CD4-positive, alpha-beta T cell treated with Interleukin-17A for 1 hour (primary cell): ENCODE measurements at regions not wholly inside any gene's neighbourhood (a gene's known extent, or its start where the extent isn't known, plus 50 kb on each side); places are given as distances from the start of the nearest gene placed in this dataset.

Source experiments
- DNase-seq: peaks from one replicate; pipeline ENCODE4 v3.0.0-alpha.2; 2020

DNA sequence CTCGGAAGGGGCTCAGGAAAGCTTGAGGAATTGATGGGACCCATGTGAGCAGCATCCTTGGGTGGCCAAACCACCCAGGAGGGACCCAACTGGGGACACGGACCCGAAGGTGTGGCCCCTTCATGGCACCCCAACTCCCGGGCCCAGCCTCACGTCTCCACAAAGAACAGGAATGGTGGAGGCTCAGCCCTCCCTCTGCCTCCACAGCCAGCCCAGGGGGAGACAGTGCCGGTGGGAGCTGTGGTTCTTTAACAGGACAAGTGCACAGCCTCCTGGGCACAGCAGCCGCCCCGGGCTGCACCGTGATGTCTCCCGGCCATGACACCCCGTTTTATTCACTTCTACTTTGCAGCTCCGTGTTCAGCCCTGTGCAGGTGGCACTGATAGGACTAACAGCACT is 587.2 kb downstream of the BRD1 start:
- DNase-seq = no peak

GRCh38 chr22:49240016-49240380 is 587.7 kb downstream of the BRD1 start:
- no peak for DNase-seq

DNA sequence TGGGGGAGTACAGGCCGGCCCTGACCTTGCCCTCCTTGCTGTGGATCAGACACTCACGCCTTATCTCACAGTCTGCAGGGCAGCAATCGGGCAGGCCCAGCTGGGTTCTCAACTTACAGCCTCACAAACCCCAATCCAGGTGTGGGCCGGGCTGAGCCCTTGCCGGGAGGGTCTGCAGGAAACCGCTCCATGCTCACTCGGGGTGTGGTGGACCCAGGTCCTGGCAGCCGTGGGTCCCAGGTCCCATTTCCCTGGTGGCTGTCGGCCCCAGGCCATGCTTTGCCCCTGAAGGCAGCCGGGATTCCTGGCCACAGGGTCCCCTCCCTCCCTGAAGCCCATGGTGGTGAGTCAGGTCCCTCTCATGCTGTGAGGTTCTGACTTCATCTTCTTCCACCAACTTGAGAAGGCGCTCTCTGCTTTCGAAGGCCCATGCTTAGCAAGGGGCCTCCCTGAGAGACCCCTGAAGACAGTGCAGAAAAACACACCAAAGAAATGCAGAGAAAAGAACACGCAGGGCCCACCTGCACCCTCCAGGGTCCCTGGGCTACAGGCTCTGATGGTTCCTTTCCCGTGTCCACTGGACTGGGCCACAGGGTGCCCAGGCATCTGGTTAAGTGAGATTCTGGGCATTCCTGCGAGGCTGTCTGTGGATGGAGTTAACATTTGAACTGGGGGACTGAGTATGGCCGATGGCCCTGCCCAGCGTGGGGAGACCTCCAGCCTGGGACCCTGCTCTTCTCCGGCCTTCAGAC is 588.2 kb downstream of the BRD1 start:
- DNase-seq = no peak

GRCh38 chr22:49238181-49239141 is 589.2 kb downstream of the BRD1 start:
- no peak for DNase-seq

- no peak for DNase-seq
Observed at GRCh38 chr22:49237703-49238102, 590.0 kb downstream of the BRD1 start.

GRCh38 chr22:49237279-49237678 is 590.4 kb downstream of the BRD1 start:
- no peak for DNase-seq

GRCh38 chr22:49236541-49237075 is 591.1 kb downstream of the BRD1 start:
- no peak for DNase-seq

DNA sequence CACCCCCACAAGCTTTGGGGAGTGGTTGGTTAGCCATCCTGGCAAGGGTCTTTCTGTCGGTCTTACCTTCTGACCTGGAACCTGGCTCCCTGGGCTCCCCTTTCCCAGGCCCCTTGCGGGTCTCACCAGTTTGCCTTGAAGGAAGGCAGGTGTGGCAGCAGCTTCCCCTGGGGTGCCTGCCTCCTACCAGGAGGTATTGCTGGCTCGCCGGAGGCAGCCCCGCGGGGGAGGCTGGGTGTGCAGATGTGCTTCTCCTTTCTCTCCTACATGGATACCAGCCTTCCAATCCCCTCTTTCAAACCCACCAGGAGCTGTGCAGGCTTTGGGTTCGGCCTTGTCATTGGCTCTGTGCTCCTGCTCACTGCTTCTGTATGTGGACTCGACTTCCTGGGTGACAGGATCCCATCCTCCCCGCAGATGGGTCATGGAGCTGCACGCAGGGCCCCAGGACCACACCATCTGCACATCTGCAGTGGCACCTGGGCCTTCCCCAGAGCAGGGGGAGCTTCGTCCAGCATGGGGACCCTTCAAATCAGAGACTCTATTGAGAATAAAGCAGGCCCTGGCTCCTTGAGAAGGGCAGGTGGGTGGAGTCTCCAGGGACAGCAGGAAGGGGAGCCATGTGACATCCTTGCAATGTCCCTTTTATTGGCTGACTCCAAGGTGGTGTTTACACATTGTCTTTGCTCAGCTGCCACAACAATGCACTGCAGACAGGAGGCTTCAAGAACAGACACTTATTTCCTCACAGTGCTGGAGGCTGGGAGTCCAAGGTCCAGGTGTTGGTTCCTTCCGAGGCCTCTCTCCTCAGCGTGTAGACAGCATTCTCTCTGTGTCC is 592.0 kb downstream of the BRD1 start:
- no peak for DNase-seq

DNA sequence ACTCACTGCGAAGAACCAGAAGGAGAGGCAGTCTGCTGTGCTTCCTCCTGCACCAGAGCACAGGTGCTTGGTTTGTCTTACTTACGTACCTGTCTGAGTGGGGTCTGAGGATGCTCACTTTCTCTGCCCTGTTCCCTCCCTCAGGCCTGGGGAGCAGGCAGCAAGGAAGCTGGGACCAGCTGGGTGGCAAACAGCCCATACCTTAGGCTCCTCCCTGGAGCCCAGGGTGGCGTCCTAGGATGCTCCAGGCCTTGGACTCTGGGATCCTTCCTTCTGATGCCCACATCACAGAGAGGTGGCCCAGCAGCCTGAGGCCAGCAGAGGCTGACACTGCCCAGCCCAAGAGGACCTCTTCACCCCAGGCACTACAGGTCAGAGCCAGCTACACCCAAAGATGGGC is 593.2 kb downstream of the BRD1 start:
- DNase-seq = no peak

DNA sequence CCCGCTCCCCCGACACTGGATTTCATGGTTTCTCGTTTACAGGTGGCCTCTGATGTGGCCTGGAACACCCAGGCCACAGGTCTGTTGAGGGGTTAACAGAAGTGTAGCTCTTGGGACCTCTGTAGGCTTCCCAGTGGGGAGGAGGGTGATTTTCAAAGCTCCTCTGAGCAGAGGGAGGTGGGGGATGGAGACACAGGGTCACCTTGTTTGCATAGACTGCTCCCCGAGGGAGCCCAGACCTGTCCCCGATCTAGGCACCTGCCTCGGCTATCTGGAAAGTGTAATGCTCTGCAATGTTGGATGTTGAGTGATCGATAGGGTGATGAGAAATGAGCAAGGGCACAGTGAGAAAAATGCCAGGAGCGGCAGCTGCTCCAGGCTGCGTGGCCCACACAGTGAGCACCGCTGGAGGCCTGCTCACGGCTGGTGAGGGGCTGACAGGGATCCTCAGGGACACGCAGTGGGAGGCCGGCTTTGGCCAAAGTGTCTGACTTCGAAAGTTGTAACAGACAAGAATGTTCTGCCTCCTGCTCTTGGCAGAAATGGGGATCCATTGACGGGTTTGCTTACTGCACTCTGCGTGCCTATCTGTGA is 594.1 kb downstream of the BRD1 start:
- no peak for DNase-seq

DNA sequence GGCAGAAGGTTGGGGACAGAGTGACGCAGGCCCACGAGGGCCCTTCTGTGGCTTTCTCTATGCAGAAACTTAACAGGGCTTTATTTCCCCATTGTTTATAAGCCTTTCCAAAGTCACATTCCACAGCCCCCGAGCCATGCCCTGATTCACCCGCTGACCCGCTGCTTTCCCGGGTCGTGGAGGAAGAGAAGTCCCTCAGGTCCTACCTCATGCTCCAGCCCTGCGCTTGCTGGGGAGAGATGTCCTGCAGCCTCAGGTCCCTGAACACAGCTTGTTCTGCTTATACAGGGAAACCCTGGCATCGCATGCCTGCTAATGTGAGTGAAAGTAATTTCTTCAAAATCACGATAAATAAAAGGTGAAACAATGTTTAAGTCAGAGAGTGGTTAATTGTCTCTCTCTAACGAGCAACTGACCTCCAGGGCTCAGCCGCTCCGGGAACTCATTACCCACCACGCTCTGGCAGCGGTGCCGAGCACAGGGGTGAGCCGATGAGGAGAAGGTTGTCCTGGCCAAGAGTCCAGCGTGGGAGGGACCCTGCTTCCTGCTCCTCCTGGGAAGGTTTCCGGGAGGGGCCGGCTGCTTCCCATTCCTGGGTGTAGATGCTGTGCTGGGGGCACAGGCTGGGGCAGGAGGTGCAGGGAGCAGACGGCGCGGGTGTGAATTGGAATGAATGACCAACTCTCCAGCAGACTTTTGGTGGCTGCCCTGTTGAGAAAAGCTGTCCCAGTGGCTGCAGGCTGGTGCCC is 595.2 kb downstream of the BRD1 start:
- no peak for DNase-seq

DNA sequence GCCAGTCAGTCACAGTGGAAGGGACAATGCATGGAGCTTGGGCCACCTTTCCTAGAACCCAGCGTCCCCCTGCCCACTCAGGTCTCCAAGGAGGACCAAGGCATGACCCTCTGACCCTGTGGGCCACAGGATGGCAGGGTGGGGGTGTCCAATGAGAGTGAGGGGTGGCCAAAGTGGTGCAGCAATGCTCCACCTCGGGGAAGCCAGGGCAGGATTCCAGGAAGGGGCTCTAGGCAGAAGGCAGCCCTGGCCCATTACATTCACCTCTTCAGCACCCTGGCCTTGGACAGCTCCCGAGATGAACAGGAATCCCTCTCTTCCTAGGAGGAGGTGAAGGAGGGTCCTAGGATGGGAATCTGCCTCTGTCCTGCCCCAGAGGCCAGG is 597.5 kb downstream of the BRD1 start:
- no peak for DNase-seq

- DNase-seq = no peak
Observed at GRCh38 chr22:49229483-49230193, 598.0 kb downstream of the BRD1 start.

DNA sequence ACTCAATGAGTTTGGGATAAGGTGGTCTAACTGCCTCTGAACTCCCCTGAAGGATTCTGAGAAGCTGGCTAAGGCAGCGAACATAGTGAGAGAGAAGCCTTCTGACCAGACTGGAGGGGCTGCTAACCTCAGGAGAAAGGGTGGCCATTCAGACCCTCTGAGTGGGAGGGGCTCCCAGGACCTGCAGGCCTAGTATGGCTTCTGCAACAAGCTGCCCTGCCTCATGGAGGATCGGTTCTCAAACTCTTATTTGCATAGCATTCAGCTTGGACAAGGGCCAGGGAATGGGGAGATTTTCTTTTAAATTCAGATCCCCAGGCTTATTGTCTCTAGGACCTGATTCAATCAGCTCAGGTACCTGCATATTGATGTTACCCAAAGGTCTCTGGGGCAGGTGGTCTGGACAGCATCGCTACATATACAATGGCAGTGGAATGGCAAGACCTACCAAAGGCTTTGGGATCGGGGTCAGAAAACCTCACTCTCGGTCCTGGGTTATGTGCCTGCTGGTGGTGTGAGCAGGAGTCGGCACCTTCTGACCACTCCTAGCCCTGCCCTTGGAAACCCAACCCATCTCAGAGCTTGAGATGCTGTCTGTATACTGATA is 599.1 kb downstream of the BRD1 start:
- DNase-seq = no peak

GRCh38 chr22:49227670-49228069 is 600.0 kb downstream of the BRD1 start:
- no peak for DNase-seq

DNA sequence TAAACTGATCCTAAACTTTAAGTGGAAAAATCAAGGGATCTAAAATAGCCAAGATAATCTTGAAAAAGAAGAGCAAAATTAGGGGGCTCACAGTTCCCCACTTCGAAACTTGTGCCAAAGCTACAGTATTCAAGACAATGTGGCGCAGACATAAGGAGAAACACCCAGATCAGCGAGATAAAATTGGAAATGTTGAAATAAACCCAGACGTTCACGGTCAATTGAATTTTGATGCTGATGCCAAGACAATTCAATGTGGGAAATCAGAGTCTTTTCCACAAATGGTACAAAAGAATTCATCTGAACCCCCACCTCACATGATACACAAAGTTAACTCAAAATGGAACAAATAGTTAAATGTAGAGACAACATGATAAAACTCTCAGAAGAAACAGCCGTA is 601.6 kb downstream of the BRD1 start:
- DNase-seq = no peak

GRCh38 chr22:49224243-49224642 is 603.4 kb downstream of the BRD1 start:
- no peak for DNase-seq

DNA sequence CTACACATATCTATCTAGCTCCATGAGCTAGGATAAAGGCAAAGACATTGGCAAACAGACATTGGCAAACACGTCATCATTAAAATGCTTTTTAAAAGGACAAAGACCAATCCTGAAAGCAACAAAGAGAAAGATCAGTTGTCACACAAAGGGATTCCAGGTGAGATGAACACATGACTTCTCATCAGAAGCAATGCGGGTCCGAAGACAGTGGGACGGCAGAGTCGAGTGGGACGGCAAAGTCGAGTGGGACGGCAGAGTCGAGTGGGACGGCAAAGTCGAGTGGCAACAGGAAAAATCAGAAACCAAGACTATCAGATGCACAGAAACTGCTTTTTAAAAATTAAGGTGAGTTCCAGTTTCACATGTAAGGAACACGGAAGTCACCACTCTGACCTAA is 609.5 kb downstream of the BRD1 start:
- DNase-seq = no peak

GRCh38 chr22:49216579-49216978 is 611.1 kb downstream of the BRD1 start:
- no peak for DNase-seq

GRCh38 chr22:49215840-49216239 is 611.8 kb downstream of the BRD1 start:
- no peak for DNase-seq

DNA sequence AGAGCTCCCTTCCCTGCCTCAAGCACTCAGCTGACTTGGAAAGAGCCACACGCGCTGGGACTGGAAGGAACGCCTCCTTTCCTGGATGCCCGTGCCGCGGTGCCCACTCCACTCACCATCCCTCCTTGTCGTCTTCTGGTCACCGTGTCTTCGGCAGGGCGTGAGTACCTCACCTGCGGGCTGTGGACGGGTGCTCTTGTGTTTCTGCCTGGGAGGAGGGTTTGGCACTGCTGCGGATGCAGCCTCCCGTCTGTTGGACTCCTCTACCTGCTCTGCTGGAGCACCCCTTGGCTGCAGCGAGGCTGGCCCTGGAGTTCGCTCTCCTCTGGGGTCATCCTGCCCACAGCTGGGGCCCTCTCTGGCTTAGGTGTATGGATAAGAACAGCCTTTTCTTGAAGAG is 612.7 kb downstream of the BRD1 start:
- no peak for DNase-seq
